ENCODE measurements at regions not wholly inside any gene's neighbourhood (a gene's known extent, or its start where the extent isn't known, plus 50 kb on each side); places are given as distances from the start of the nearest gene placed in this dataset.
"Not testable (repeated sequence)": the region's sequence is repeated elsewhere in the genome, so short reads cannot be mapped to it uniquely, and the experiment has no call there.

- ATAC-seq (ENCODE audit: low read depth) (no peak), DNase-seq (ENCODE audit: low spot score) (no peak)
- no peaks in the 10 kb centered on the region for H3K4me1 ChIP-seq (ENCODE audit: insufficient read depth, poor library complexity, severe bottlenecking)
Measured at GRCh38 chr7:104275900-104276299, 52.5 kb upstream of the LHFPL3 start.

GRCh38 chr7:104276730-104277129, 51.7 kb upstream of the LHFPL3 start:
- H3K36me3 ChIP-seq (ENCODE audit: low read depth); DNase-seq (ENCODE audit: low spot score); H3K4me3 ChIP-seq (ENCODE audit: severe bottlenecking); H3K4me1 ChIP-seq (ENCODE audit: insufficient read depth, poor library complexity, severe bottlenecking); H3K27ac ChIP-seq (ENCODE audit: poor library complexity, severe bottlenecking); H3K27me3 ChIP-seq (ENCODE audit: insufficient read depth, poor library complexity, severe bottlenecking); H3K9me3 ChIP-seq (ENCODE audit: severe bottlenecking); ATAC-seq (ENCODE audit: low read depth): not testable (repeated sequence)

More at GRCh38 chr7:104275900-104276299, 52.5 kb upstream of the LHFPL3 start:
- TF ChIP-seq CTCF (IDR thresholded peaks at IDR 0.05; ENCODE audit: poor library complexity, severe bottlenecking): no peak
- H3K36me3 ChIP-seq (ENCODE audit: low read depth): no peaks in the 10 kb centered on the region
- H3K27ac ChIP-seq (ENCODE audit: poor library complexity, severe bottlenecking): no peak overlapping the region
- H3K4me3 ChIP-seq (ENCODE audit: severe bottlenecking): no peak overlapping the region
- no peaks in the 10 kb centered on the region for H3K9me3 ChIP-seq (ENCODE audit: severe bottlenecking)
- H3K27me3 ChIP-seq (ENCODE audit: insufficient read depth, poor library complexity, severe bottlenecking): peaks cover 7% of the 10 kb centered on the region

Data from RWPE2 (cell line).